Activated naive CD8-positive, alpha-beta T cell treated with anti-CD3 and anti-CD28 coated beads for 36 hours (primary cell): ENCODE measurements at regions not wholly inside any gene's neighbourhood (a gene's known extent, or its start where the extent isn't known, plus 50 kb on each side); places are given as distances from the start of the nearest gene placed in this dataset.
"Not testable (repeated sequence)": the region's sequence is repeated elsewhere in the genome, so short reads cannot be mapped to it uniquely, and the experiment has no call there.

Experiments used
- DNase-seq: peaks from one replicate; pipeline ENCODE4 v3.0.0; 2021
- H3K27ac Mint-ChIP-seq: one replicate; pipeline ENCODE4 v1.8.0; 2022; ENCODE audit warnings: mild to moderate bottlenecking, moderate library complexity, mixed read lengths
- H3K27me3 Mint-ChIP-seq: one replicate; pipeline ENCODE4 v1.8.0; 2022; ENCODE audit warnings: mild to moderate bottlenecking, mixed read lengths
- H3K36me3 Mint-ChIP-seq: one replicate; pipeline ENCODE4 v1.8.0; 2021; ENCODE audit warnings: mild to moderate bottlenecking, mixed read lengths
- H3K4me1 Mint-ChIP-seq: one replicate; pipeline ENCODE4 v1.8.0; 2021; ENCODE audit warnings: mixed read lengths
- H3K4me3 Mint-ChIP-seq: one replicate; pipeline ENCODE4 v1.8.0; 2022; ENCODE audit warnings: mild to moderate bottlenecking, moderate library complexity, mixed read lengths
- H3K9me3 Mint-ChIP-seq: one replicate; pipeline ENCODE4 v1.8.0; 2022; ENCODE audit warnings: mixed read lengths

GRCh38 chr6:119418084-119418483 lies 68.5 kb upstream of the MAN1A1 start:
- not testable (repeated sequence) for DNase-seq, H3K4me1 Mint-ChIP-seq, H3K4me3 Mint-ChIP-seq, H3K27ac Mint-ChIP-seq, H3K27me3 Mint-ChIP-seq
- peaks cover 12% of the 10 kb centered on the region for H3K36me3 Mint-ChIP-seq
- peaks cover 45% of the 10 kb centered on the region for H3K9me3 Mint-ChIP-seq

GRCh38 chr6:119407156-119407555 lies 57.6 kb upstream of the MAN1A1 start:
- H3K4me3 Mint-ChIP-seq, result no peak overlapping the region

GRCh38 chr6:119405114-119405513 lies 55.6 kb upstream of the MAN1A1 start:
- H3K4me1 Mint-ChIP-seq, H3K4me3 Mint-ChIP-seq, DNase-seq, H3K27ac Mint-ChIP-seq, H3K27me3 Mint-ChIP-seq, H3K36me3 Mint-ChIP-seq: not testable (repeated sequence)
- H3K9me3 Mint-ChIP-seq, result peaks cover 24% of the 10 kb centered on the region

More at GRCh38 chr6:119407156-119407555, 57.6 kb upstream of the MAN1A1 start:
- peaks cover 18% of the 10 kb centered on the region for H3K9me3 Mint-ChIP-seq
- no peaks in the 10 kb centered on the region for H3K36me3 Mint-ChIP-seq
- H3K4me1 Mint-ChIP-seq, result no peaks in the 10 kb centered on the region
- DNase-seq, result no peak
- H3K27me3 Mint-ChIP-seq, result no peaks in the 10 kb centered on the region
- H3K27ac Mint-ChIP-seq, result no peak overlapping the region
